ENCODE measurements at regions not wholly inside any gene's neighbourhood (a gene's known extent, or its start where the extent isn't known, plus 50 kb on each side); places are given as distances from the start of the nearest gene placed in this dataset.

GRCh38 chr2:53582556-53582955, 185.0 kb upstream of the CHAC2 start:
- Histone ChIP-seq H3K9me3 (no peaks in the 10 kb centered on the region), H3K4me1 (ENCODE audit: control insufficient read depth in 1 of 2, extremely low read depth in 1 of 2, insufficient read depth in 2 of 2, low read length in 2 of 2) (no peaks in the 10 kb centered on the region), H3K4me3 (ENCODE audit: control insufficient read depth in 1 of 2, extremely low read depth in 1 of 2, low read length in 1 of 2) (no peak overlapping the region), H3K27me3 (replicated peaks in 1 of 2; ENCODE audit: control insufficient read depth in 2 of 2, extremely low read depth in 1 of 2, insufficient read depth in 2 of 2, low read length in 1 of 2) (no peaks in the 10 kb centered on the region), H3K27ac (ENCODE audit: low read length) (no peak overlapping the region), H3K36me3 (ENCODE audit: control insufficient read depth in 2 of 2, extremely low read depth in 1 of 2, insufficient read depth in 1 of 2, low read length in 1 of 2) (no peaks in the 10 kb centered on the region)
- DNase-seq (no peak), ATAC-seq (replicated peaks in 1 of 4) (no peak)
- 20% methylated on average over 1 of the region's 2 CpGs for WGBS (ENCODE audit: insufficient coverage)
- Mint-ChIP-seq H3K9me3 (no peaks in the 10 kb centered on the region), H3K4me1 (peaks cover 0 to 2% (median 0%) of the 10 kb centered on the region in 3 donors), H3K27ac (no peak overlapping the region), H3K4me3 (no peak overlapping the region), H3K27me3 (peaks cover 3 to 7% of the 10 kb centered on the region in 2 donors), H3K36me3 (no peaks in the 10 kb centered on the region)
- ChIA-PET CTCF (interaction anchor here in 1 of 2 donors (0.6 kb wide), 1 partner anchor 119 kb away, joined by 3 read pairs; no protein-coding TSS in a partner anchor), POLR2A (interaction anchor here in 1 of 2 donors (0.7 kb wide), 1 partner anchor 42 kb away, joined by 7 read pairs; no protein-coding TSS in a partner anchor)

DNA sequence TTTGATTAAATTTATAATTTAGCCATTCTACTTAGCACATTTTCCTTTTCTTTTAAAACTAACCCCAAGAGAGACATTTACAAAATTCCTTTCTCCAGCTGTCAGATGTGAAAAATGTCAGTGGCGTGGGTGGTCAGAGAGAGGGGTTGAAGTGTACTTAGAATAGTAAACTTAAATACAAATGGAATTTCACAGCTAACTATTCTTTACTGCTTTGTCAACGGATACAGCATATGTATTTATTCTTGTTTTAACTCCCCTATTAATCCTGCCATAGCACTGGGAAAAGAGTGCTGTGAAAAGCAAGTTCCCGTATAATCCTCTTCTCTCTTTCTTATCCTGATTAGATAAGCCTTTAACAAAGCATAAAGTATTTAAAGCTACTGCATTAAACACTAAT, 191.4 kb upstream of the CHAC2 start:
- CTCF ChIA-PET = interaction anchor here in 1 of 2 donors (0.6 kb wide), 1 partner anchor 92 kb away, joined by 4 read pairs; no protein-coding TSS in a partner anchor
- POLR2A ChIA-PET = no interaction called here

DNA sequence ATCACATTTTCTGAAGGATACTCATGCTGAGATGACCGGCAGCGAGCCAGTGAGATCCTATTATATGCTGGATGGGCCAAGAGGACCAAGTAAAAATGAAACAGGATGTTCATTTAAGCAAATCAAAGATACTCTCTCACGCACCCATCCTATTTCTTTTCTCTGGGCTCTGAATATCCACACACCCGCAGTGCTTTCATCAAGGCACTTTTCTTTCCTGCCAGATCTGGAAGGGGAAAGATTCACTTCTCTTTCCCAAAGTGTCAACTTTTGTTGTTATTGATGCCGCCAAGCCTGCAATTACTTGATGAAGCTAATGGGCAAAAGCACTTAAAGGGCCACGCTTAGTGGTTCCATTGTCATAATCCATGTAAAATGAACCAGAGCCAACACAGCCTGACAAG, 191.9 kb upstream of the CHAC2 start:
- H3K4me3 Mint-ChIP-seq = no peak overlapping the region
- ChIA-PET POLR2A (interaction anchor here in 1 of 2 donors (0.7 kb wide), 1 partner anchor 10 kb away, joined by 6 read pairs; no protein-coding TSS in a partner anchor), CTCF (no interaction called here)
- peaks cover 0 to 9% of the 10 kb centered on the region in 2 donors for H3K27me3 Mint-ChIP-seq
- Histone ChIP-seq H3K27ac (ENCODE audit: low read length) (no peak overlapping the region), H3K4me1 (ENCODE audit: control insufficient read depth in 1 of 2, extremely low read depth in 1 of 2, insufficient read depth in 2 of 2, low read length in 2 of 2) (no peaks in the 10 kb centered on the region), H3K36me3 (ENCODE audit: control insufficient read depth in 2 of 2, extremely low read depth in 1 of 2, insufficient read depth in 1 of 2, low read length in 1 of 2) (no peaks in the 10 kb centered on the region), H3K27me3 (replicated peaks in 1 of 2; ENCODE audit: control insufficient read depth in 2 of 2, extremely low read depth in 1 of 2, insufficient read depth in 2 of 2, low read length in 1 of 2) (no peaks in the 10 kb centered on the region), H3K9me3 (no peaks in the 10 kb centered on the region), H3K4me3 (ENCODE audit: control insufficient read depth in 1 of 2, extremely low read depth in 1 of 2, low read length in 1 of 2) (no peak overlapping the region)
- no peak for DNase-seq
- no peaks in the 10 kb centered on the region for H3K9me3 Mint-ChIP-seq
- H3K36me3 Mint-ChIP-seq = no peaks in the 10 kb centered on the region
- ATAC-seq (replicated peaks in 1 of 4) = no peak
- H3K4me1 Mint-ChIP-seq = no peaks in the 10 kb centered on the region
- no peak overlapping the region for H3K27ac Mint-ChIP-seq
- 100% methylated on average over 1 of the region's 6 CpGs for WGBS (ENCODE audit: insufficient coverage)

More for the DNA sequence above, 191.4 kb upstream of the CHAC2 start:
- Mint-ChIP-seq H3K4me3 (no peak overlapping the region), H3K9me3 (no peaks in the 10 kb centered on the region), H3K36me3 (no peaks in the 10 kb centered on the region), H3K4me1 (no peaks in the 10 kb centered on the region), H3K27me3 (peaks cover 0 to 9% of the 10 kb centered on the region in 2 donors), H3K27ac (no peak overlapping the region)
- WGBS (ENCODE audit: insufficient coverage) = no CpG with 5 or more reads among the region's 3 CpGs
- H3K4me1 ChIP-seq (ENCODE audit: control insufficient read depth in 1 of 2, extremely low read depth in 1 of 2, insufficient read depth in 2 of 2, low read length in 2 of 2) = no peaks in the 10 kb centered on the region
- no peaks in the 10 kb centered on the region for H3K27me3 ChIP-seq (replicated peaks in 1 of 2; ENCODE audit: control insufficient read depth in 2 of 2, extremely low read depth in 1 of 2, insufficient read depth in 2 of 2, low read length in 1 of 2)
- H3K36me3 ChIP-seq (ENCODE audit: control insufficient read depth in 2 of 2, extremely low read depth in 1 of 2, insufficient read depth in 1 of 2, low read length in 1 of 2) = no peaks in the 10 kb centered on the region
- no peak overlapping the region for H3K27ac ChIP-seq (ENCODE audit: low read length)
- DNase-seq (no peak), ATAC-seq (replicated peaks in 1 of 4) (no peak)
- H3K9me3 ChIP-seq = no peaks in the 10 kb centered on the region
- no peak overlapping the region for H3K4me3 ChIP-seq (ENCODE audit: control insufficient read depth in 1 of 2, extremely low read depth in 1 of 2, low read length in 1 of 2)

DNA sequence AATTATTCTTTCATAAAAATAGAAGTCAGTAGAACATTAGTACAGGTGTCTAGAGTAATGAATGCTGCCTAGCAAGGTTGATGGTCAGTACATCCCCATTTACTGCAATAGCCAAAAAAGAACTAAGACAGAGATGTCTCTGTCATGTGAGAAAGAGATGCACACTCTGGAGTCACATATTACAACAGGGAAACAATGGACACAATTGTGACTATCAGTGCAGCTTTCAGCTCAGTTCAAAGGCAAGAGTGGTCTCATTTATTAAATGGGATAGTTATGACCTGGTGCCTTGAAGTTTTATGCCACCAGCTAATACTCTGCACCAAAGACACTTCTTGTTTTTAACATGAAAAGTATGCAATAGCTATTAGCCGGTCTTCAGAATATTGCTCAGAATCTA, 194.9 kb upstream of the CHAC2 start:
- H3K27me3 Mint-ChIP-seq = peaks cover 3 to 6% of the 10 kb centered on the region in 2 donors
- DNase-seq (no peak), ATAC-seq (replicated peaks in 1 of 4) (no peak)
- no peaks in the 10 kb centered on the region for H3K4me1 ChIP-seq (ENCODE audit: control insufficient read depth in 1 of 2, extremely low read depth in 1 of 2, insufficient read depth in 2 of 2, low read length in 2 of 2)
- H3K36me3 Mint-ChIP-seq = no peaks in the 10 kb centered on the region
- H3K27ac ChIP-seq (ENCODE audit: low read length) = no peak overlapping the region
- H3K4me1 Mint-ChIP-seq = peaks cover 0 to 4% (median 3%) of the 10 kb centered on the region in 3 donors
- H3K9me3 ChIP-seq = no peaks in the 10 kb centered on the region
- no peaks in the 10 kb centered on the region for H3K27me3 ChIP-seq (replicated peaks in 1 of 2; ENCODE audit: control insufficient read depth in 2 of 2, extremely low read depth in 1 of 2, insufficient read depth in 2 of 2, low read length in 1 of 2)
- no CpG with 5 or more reads among the region's 1 CpG for WGBS (ENCODE audit: insufficient coverage)
- H3K9me3 Mint-ChIP-seq = no peaks in the 10 kb centered on the region
- POLR2A ChIA-PET = no interaction called here
- H3K4me3 ChIP-seq (ENCODE audit: control insufficient read depth in 1 of 2, extremely low read depth in 1 of 2, low read length in 1 of 2) = no peak overlapping the region
- no peaks in the 10 kb centered on the region for H3K36me3 ChIP-seq (ENCODE audit: control insufficient read depth in 2 of 2, extremely low read depth in 1 of 2, insufficient read depth in 1 of 2, low read length in 1 of 2)
- H3K4me3 Mint-ChIP-seq = no peak overlapping the region
- no peak overlapping the region for H3K27ac Mint-ChIP-seq
- CTCF ChIA-PET = no interaction called here

DNA sequence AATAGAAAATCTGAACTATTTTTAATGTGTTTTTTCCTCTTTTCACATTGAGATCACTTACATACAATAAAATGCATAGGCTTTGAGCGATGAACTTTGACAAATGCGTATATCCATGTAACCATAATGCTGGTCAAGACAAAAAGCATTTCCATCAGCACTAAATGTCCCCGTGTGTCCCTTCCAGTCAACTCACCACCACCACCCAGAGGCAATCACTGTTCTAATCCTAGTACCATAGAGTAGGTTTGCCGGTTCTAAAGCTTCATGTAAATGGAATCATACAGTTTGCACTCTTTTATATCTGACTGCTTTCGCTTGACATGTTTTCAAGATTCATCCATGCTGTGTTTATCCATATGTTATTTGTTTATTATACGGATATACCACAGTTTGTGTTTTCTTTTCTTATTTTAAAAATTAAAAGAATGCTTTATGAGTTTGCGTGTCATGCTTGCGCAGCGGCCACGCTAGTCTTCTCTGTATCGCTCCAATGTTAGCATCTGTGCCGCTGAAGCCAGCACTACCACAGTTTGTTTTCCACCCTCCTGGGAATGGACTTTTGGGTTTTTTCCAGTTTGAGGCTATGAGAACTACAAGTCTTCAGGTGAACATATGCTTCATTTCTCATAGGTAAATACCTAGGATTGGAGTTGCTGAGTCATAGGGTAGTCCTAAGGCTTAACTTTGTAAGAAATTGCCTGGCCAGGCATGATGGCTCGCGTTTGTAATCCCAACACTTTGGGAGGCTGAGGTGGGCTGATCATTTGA, 197.5 kb upstream of the CHAC2 start:
- 81% methylated on average over 4 of the region's 14 CpGs for WGBS (ENCODE audit: insufficient coverage)
- CTCF ChIA-PET = no interaction called here
- no peaks in the 10 kb centered on the region for H3K4me1 ChIP-seq (ENCODE audit: control insufficient read depth in 1 of 2, extremely low read depth in 1 of 2, insufficient read depth in 2 of 2, low read length in 2 of 2)
- no peaks in the 10 kb centered on the region for H3K9me3 Mint-ChIP-seq
- ATAC-seq (replicated peaks in 1 of 4) (no peak), DNase-seq (no peak)
- H3K4me1 Mint-ChIP-seq = peaks cover 0 to 4% (median 3%) of the 10 kb centered on the region in 3 donors
- no peaks in the 10 kb centered on the region for H3K36me3 Mint-ChIP-seq
- no peaks in the 10 kb centered on the region for H3K36me3 ChIP-seq (ENCODE audit: control insufficient read depth in 2 of 2, extremely low read depth in 1 of 2, insufficient read depth in 1 of 2, low read length in 1 of 2)
- H3K27ac ChIP-seq (ENCODE audit: low read length) = no peak overlapping the region
- H3K4me3 ChIP-seq (ENCODE audit: control insufficient read depth in 1 of 2, extremely low read depth in 1 of 2, low read length in 1 of 2) = no peak overlapping the region
- peaks cover 1 to 3% of the 10 kb centered on the region in 2 donors for H3K27me3 Mint-ChIP-seq
- H3K27ac Mint-ChIP-seq = no peak overlapping the region
- no peaks in the 10 kb centered on the region for H3K27me3 ChIP-seq (replicated peaks in 1 of 2; ENCODE audit: control insufficient read depth in 2 of 2, extremely low read depth in 1 of 2, insufficient read depth in 2 of 2, low read length in 1 of 2)
- POLR2A ChIA-PET = no interaction called here
- H3K9me3 ChIP-seq = no peaks in the 10 kb centered on the region
- H3K4me3 Mint-ChIP-seq = no peak overlapping the region

GRCh38 chr2:53568469-53568868, 199.1 kb upstream of the CHAC2 start:
- H3K4me3 Mint-ChIP-seq = no peak overlapping the region
- no peaks in the 10 kb centered on the region for H3K36me3 ChIP-seq (ENCODE audit: control insufficient read depth in 2 of 2, extremely low read depth in 1 of 2, insufficient read depth in 1 of 2, low read length in 1 of 2)
- H3K4me3 ChIP-seq (ENCODE audit: control insufficient read depth in 1 of 2, extremely low read depth in 1 of 2, low read length in 1 of 2) = no peak overlapping the region
- no peaks in the 10 kb centered on the region for H3K9me3 Mint-ChIP-seq
- POLR2A ChIA-PET = no interaction called here
- H3K36me3 Mint-ChIP-seq = no peaks in the 10 kb centered on the region
- DNase-seq (no peak), ATAC-seq (replicated peaks in 1 of 4) (no peak)
- peaks cover 0 to 4% (median 3%) of the 10 kb centered on the region in 3 donors for H3K4me1 Mint-ChIP-seq
- no peaks in the 10 kb centered on the region for H3K27me3 ChIP-seq (replicated peaks in 1 of 2; ENCODE audit: control insufficient read depth in 2 of 2, extremely low read depth in 1 of 2, insufficient read depth in 2 of 2, low read length in 1 of 2)
- CTCF ChIA-PET = no interaction called here
- H3K27me3 Mint-ChIP-seq = peaks cover 0 to 3% of the 10 kb centered on the region in 2 donors
- H3K4me1 ChIP-seq (ENCODE audit: control insufficient read depth in 1 of 2, extremely low read depth in 1 of 2, insufficient read depth in 2 of 2, low read length in 2 of 2) = no peaks in the 10 kb centered on the region
- no peak overlapping the region for H3K27ac ChIP-seq (ENCODE audit: low read length)
- 67% methylated on average over 3 of the region's 4 CpGs for WGBS (ENCODE audit: insufficient coverage)
- H3K27ac Mint-ChIP-seq = no peak overlapping the region
- no peaks in the 10 kb centered on the region for H3K9me3 ChIP-seq
